Prostate gland (tissue), 2 donors: ENCODE measurements at regions not wholly inside any gene's neighbourhood (a gene's known extent, or its start where the extent isn't known, plus 50 kb on each side); places are given as distances from the start of the nearest gene placed in this dataset.

ENCODE experiments used
- CTCF ChIP-seq, 4 experiments: fragments of 200-600 bp in 2 of 4; fragments of 450-650 bp in 2 of 4; sonication (generic) in 2 of 4; IDR thresholded peaks; 1 replicate in 3 of 4; 2 replicates in 1 of 4; pipeline ENCODE4 v1.5.1; 2016 to 2019; ENCODE audit warnings: antibody characterized with exemption in 4 of 4, mild to moderate bottlenecking in 2 of 4, moderate library complexity in 2 of 4
- POLR2AphosphoS5 ChIP-seq: sonication (generic); formaldehyde crosslinking; IDR thresholded peaks from one replicate; pipeline ENCODE4 v1.6.1; 2017; ENCODE audit warnings: antibody characterized with exemption

GRCh38 chrX:131609480-131609879 is 65.6 kb downstream of the OR13H1 start:
- TF ChIP-seq CTCF (IDR thresholded peaks at IDR 0.05) (no peak), POLR2AphosphoS5 (no peak)
